H9 (cell line): ENCODE measurements at regions not wholly inside any gene's neighbourhood (a gene's known extent, or its start where the extent isn't known, plus 50 kb on each side); places are given as distances from the start of the nearest gene placed in this dataset.

Experiments
- DNase-seq: peaks from one replicate; pipeline ENCODE4 v3.0.0-alpha.2; 2017
- H2AFZ ChIP-seq: one replicate; pipeline ENCODE4 v1.6.1; 2013; ENCODE audit warnings: mild to moderate bottlenecking, low read length, control low read depth, moderate library complexity
- H2AK5ac ChIP-seq: 2 replicates; pipeline ENCODE4 v1.6.1; 2013; ENCODE audit warnings: low read length, control low read depth, mixed read lengths; ENCODE audit not compliant: insufficient read length
- H2BK120ac ChIP-seq: one replicate; pipeline ENCODE4 v1.6.1; 2013; ENCODE audit warnings: low read depth, mild to moderate bottlenecking, low read length, control low read depth, inconsistent platforms; ENCODE audit not compliant: poor library complexity, severe bottlenecking
- H2BK12ac ChIP-seq: 2 replicates; pipeline ENCODE4 v1.6.1; 2013; ENCODE audit warnings: low read length, control low read depth, mixed read lengths, low read depth; ENCODE audit not compliant: insufficient read length
- H2BK15ac ChIP-seq: 2 replicates; pipeline ENCODE4 v1.6.1; 2013; ENCODE audit warnings: low read depth, low read length, control low read depth
- H2BK20ac ChIP-seq: one replicate; pipeline ENCODE4 v1.6.1; 2013; ENCODE audit warnings: low read depth, mild to moderate bottlenecking, low read length, control low read depth, inconsistent platforms; ENCODE audit not compliant: poor library complexity, severe bottlenecking
- H2BK5ac ChIP-seq: 2 replicates; pipeline ENCODE4 v1.6.1; 2013; ENCODE audit warnings: low read length, control low read depth, mixed read lengths; ENCODE audit not compliant: insufficient read length
- H3K14ac ChIP-seq: 2 replicates; pipeline ENCODE4 v1.6.1; 2013; ENCODE audit warnings: low read length, control low read depth; ENCODE audit not compliant: insufficient read depth
- H3K18ac ChIP-seq: 2 replicates; pipeline ENCODE4 v1.6.1; 2013; ENCODE audit warnings: low read depth, mild to moderate bottlenecking, mixed read lengths, low read length, control low read depth; ENCODE audit not compliant: insufficient read length
- H3K23ac ChIP-seq: 2 replicates; pipeline ENCODE4 v1.6.1; 2013; ENCODE audit warnings: low read length, control low read depth, mixed read lengths, low read depth; ENCODE audit not compliant: insufficient read length
- H3K23me2 ChIP-seq: 2 replicates; pipeline ENCODE4 v1.6.1; 2013; ENCODE audit warnings: low read depth, mild to moderate bottlenecking, mixed read lengths, low read length, control low read depth; ENCODE audit not compliant: insufficient read length, poor library complexity, severe bottlenecking
- H3K27ac ChIP-seq: 2 replicates; pipeline ENCODE4 v1.5.1; 2013; ENCODE audit warnings: low read length, control low read depth, mixed read lengths, low read depth; ENCODE audit not compliant: insufficient read length
- H3K27me3 ChIP-seq: 2 replicates; pipeline ENCODE4 v1.6.1; 2013; ENCODE audit warnings: low read length, control low read depth, inconsistent platforms; ENCODE audit not compliant: insufficient read depth
- H3K4ac ChIP-seq: 2 replicates; pipeline ENCODE4 v1.6.1; 2013; ENCODE audit warnings: low read depth, mild to moderate bottlenecking, control low read depth, inconsistent platforms, low read length, moderate library complexity
- H3K4me1 ChIP-seq: 2 replicates; pipeline ENCODE4 v1.6.1; 2013; ENCODE audit warnings: low read length, control low read depth, inconsistent platforms; ENCODE audit not compliant: insufficient read depth
- H3K4me2 ChIP-seq: 2 replicates; pipeline ENCODE4 v1.6.1; 2013; ENCODE audit warnings: low read length, control low read depth, mixed read lengths; ENCODE audit not compliant: insufficient read length, insufficient read depth
- H3K56ac ChIP-seq: 2 replicates; pipeline ENCODE4 v1.6.1; 2013; ENCODE audit warnings: low read depth, mild to moderate bottlenecking, mixed read lengths, low read length, control low read depth; ENCODE audit not compliant: insufficient read length
- H3K79me1 ChIP-seq: 2 replicates; pipeline ENCODE4 v1.6.1; 2013; ENCODE audit warnings: low read depth, mild to moderate bottlenecking, moderate library complexity, low read length, control low read depth, inconsistent platforms; ENCODE audit not compliant: insufficient read depth, poor library complexity, severe bottlenecking
- H3K79me2 ChIP-seq: 2 replicates; pipeline ENCODE4 v1.6.1; 2013; ENCODE audit warnings: low read length, control low read depth, inconsistent platforms; ENCODE audit not compliant: insufficient read depth
- H3K9ac ChIP-seq: 2 replicates; pipeline ENCODE4 v1.6.1; 2013; ENCODE audit warnings: low read length, control low read depth, mixed read lengths; ENCODE audit not compliant: insufficient read length; ENCODE audit errors: extremely low read depth
- H3K9me3 ChIP-seq: one replicate; pipeline ENCODE4 v1.6.1; 2013; ENCODE audit warnings: low read depth, low read length, inconsistent platforms; ENCODE audit not compliant: control insufficient read depth
- H3T11ph ChIP-seq: one replicate; pipeline ENCODE4 v1.6.1; 2013; ENCODE audit warnings: mild to moderate bottlenecking, low read length, control low read depth, inconsistent platforms
- H4K20me1 ChIP-seq: one replicate; pipeline ENCODE4 v1.6.1; 2013; ENCODE audit not compliant: control insufficient read depth, insufficient read length, insufficient read depth
- H4K5ac ChIP-seq: 2 replicates; pipeline ENCODE4 v1.6.1; 2013; ENCODE audit warnings: low read depth, mild to moderate bottlenecking, mixed read lengths, low read length, control low read depth; ENCODE audit not compliant: insufficient read length
- H4K8ac ChIP-seq: replicated peaks from 2 replicates; pipeline ENCODE4 v1.6.1; 2013; ENCODE audit warnings: low read length, control low read depth, mixed read lengths, low read depth; ENCODE audit not compliant: insufficient read length
- H4K91ac ChIP-seq: 2 replicates; pipeline ENCODE4 v1.6.1; 2013; ENCODE audit warnings: low read depth, mild to moderate bottlenecking, moderate library complexity, mixed read lengths, low read length, control low read depth; ENCODE audit not compliant: insufficient read length
- H3K27ac Mint-ChIP-seq, 3 experiments: 2 replicates in 2 of 3; 3 replicates in 1 of 3; pipeline ENCODE4 v1.8.0; 2020 to 2021; ENCODE audit warnings: mixed read lengths in 3 of 3, mild to moderate bottlenecking in 1 of 3, moderate library complexity in 1 of 3
- H3K27me3 Mint-ChIP-seq: 2 replicates; pipeline ENCODE4 v1.8.0; 2021; ENCODE audit warnings: low read depth, mild to moderate bottlenecking, moderate library complexity, mixed read lengths
- H3K36me3 Mint-ChIP-seq, 3 experiments: 2 replicates in 2 of 3; 3 replicates in 1 of 3; pipeline ENCODE4 v1.8.0; 2020 to 2021; ENCODE audit warnings: low read depth in 3 of 3, mixed read lengths in 3 of 3; ENCODE audit not compliant: insufficient read depth in 1 of 3
- H3K4me1 Mint-ChIP-seq, 2 experiments: 2 replicates each; pipeline ENCODE4 v1.8.0; 2020; ENCODE audit warnings: mixed read lengths in 2 of 2
- H3K4me3 Mint-ChIP-seq, 2 experiments: 2 replicates in 1 of 2; 3 replicates in 1 of 2; pipeline ENCODE4 v1.8.0; 2020 to 2021; ENCODE audit warnings: mild to moderate bottlenecking in 2 of 2, mixed read lengths in 2 of 2, moderate library complexity in 1 of 2
- H3K9me3 Mint-ChIP-seq, 2 experiments: 2 replicates in 1 of 2; 3 replicates in 1 of 2; pipeline ENCODE4 v1.8.0; 2020; ENCODE audit warnings: mild to moderate bottlenecking in 2 of 2, mixed read lengths in 2 of 2, moderate library complexity in 1 of 2
- CTCF ChIP-seq: fragments of 200-600 bp; sonication (generic); conservative IDR thresholded peaks from 3 replicates; pipeline ENCODE4 v1.8.0; 2021; ENCODE audit warnings: antibody characterized with exemption, mild to moderate bottlenecking
- WGBS: extraction: QIAGEN DNeasy Blood & Tissue Kit; methylation state at CpG from one replicate; pipeline ENCODE4 v1.1.7; 2013; ENCODE audit warnings: missing lambda C conversion rate, low lambda C conversion rate, mixed read lengths; ENCODE audit not compliant: insufficient read length; ENCODE audit errors: extremely low coverage; 5-methylcytosine and 5-hydroxymethylcytosine counted together

- Histone ChIP-seq H2BK120ac (no peak overlapping the region), H3K79me1 (no peaks in the 10 kb centered on the region), H2AFZ (no peak overlapping the region), H3K56ac (no peak overlapping the region), H3K27me3 (no peaks in the 10 kb centered on the region), H3K4me2 (no peak overlapping the region), H3K79me2 (no peaks in the 10 kb centered on the region), H3K14ac (no peak overlapping the region), H2BK15ac (no peak overlapping the region), H3K4ac (no peak overlapping the region), H3K9me3 (no peaks in the 10 kb centered on the region), H2BK20ac (no peak overlapping the region), H3K23me2 (no peaks in the 10 kb centered on the region), H3K27ac (no peak overlapping the region), H3K18ac (no peak overlapping the region), H2AK5ac (no peak overlapping the region), H3K4me1 (no peaks in the 10 kb centered on the region), H4K91ac (no peak overlapping the region), H3K23ac (no peak overlapping the region), H4K8ac (no peak overlapping the region), H2BK5ac (no peak overlapping the region), H4K5ac (no peak overlapping the region), H2BK12ac (no peak overlapping the region), H3K9ac (no peak overlapping the region), H3T11ph (no peak overlapping the region), H4K20me1 (no peaks in the 10 kb centered on the region)
- no peaks in the 10 kb centered on the region for H3K36me3 Mint-ChIP-seq
- TF ChIP-seq CTCF = no peak
- no peaks in the 10 kb centered on the region; the same call in 1 of the 2 replicates for H3K27me3 Mint-ChIP-seq
- H3K9me3 Mint-ChIP-seq = no peaks in the 10 kb centered on the region; a peak in 1 of 5 replicates
- no peak overlapping the region for H3K4me3 Mint-ChIP-seq
- no CpG with 5 or more reads among the region's 7 CpGs for WGBS
- no peak for DNase-seq
- H3K4me1 Mint-ChIP-seq = no peaks in the 10 kb centered on the region; a peak in 1 of 4 replicates
- no peak overlapping the region for H3K27ac Mint-ChIP-seq
Measured at GRCh38 chr16:48454051-48454450, 68.8 kb upstream of the SIAH1 start.
